ENCODE measurements at regions not wholly inside any gene's neighbourhood (a gene's known extent, or its start where the extent isn't known, plus 50 kb on each side); places are given as distances from the start of the nearest gene placed in this dataset.
"Not testable (repeated sequence)": the region's sequence is repeated elsewhere in the genome, so short reads cannot be mapped to it uniquely, and the experiment has no call there.

- DNase-seq (ENCODE audit: low spot score) = not testable (repeated sequence)
Observed at GRCh38 chr3:143175940-143176894, 56.6 kb downstream of the CHST2 start.

GRCh38 chr3:143177965-143178364, 58.4 kb downstream of the CHST2 start:
- DNase-seq (ENCODE audit: low spot score) = peak; percentile 20

GRCh38 chr3:143178775-143179548, 59.4 kb downstream of the CHST2 start:
- DNase-seq (ENCODE audit: low spot score) = not testable (repeated sequence)

- no peak for DNase-seq (ENCODE audit: low spot score)
Observed at GRCh38 chr3:143179603-143180002, 60.0 kb downstream of the CHST2 start.

- DNase-seq (ENCODE audit: low spot score) = not testable (repeated sequence)
Observed at GRCh38 chr3:143180860-143181259, 61.3 kb downstream of the CHST2 start.

- not testable (repeated sequence) for DNase-seq (ENCODE audit: low spot score)
Observed at GRCh38 chr3:143181977-143182376, 62.4 kb downstream of the CHST2 start.

- DNase-seq (ENCODE audit: low spot score) = no peak
Observed at GRCh38 chr3:143182866-143183664, 63.5 kb downstream of the CHST2 start.

GRCh38 chr3:143183665-143183964, 64.0 kb downstream of the CHST2 start:
- DNase-seq (ENCODE audit: low spot score) = no peak

GRCh38 chr3:143184099-143184498, 64.5 kb downstream of the CHST2 start:
- DNase-seq (ENCODE audit: low spot score) = no peak

GRCh38 chr3:143185401-143185800, 65.8 kb downstream of the CHST2 start:
- DNase-seq (ENCODE audit: low spot score) = no peak

GRCh38 chr3:143187111-143187510, 67.5 kb downstream of the CHST2 start:
- no peak for DNase-seq (ENCODE audit: low spot score)

- DNase-seq (ENCODE audit: low spot score) = no peak
Observed at GRCh38 chr3:143188881-143189280, 69.3 kb downstream of the CHST2 start.

- no peak for DNase-seq (ENCODE audit: low spot score)
Observed at GRCh38 chr3:143190101-143190500, 70.5 kb downstream of the CHST2 start.

- no peak for DNase-seq (ENCODE audit: low spot score)
Observed at GRCh38 chr3:143192193-143192592, 72.6 kb downstream of the CHST2 start.

GRCh38 chr3:143200001-143200924, 80.7 kb downstream of the CHST2 start:
- DNase-seq (ENCODE audit: low spot score) = no peak

- no peak for DNase-seq (ENCODE audit: low spot score)
Observed at GRCh38 chr3:143201045-143201444, 81.5 kb downstream of the CHST2 start.

- peak; percentile 5 for DNase-seq (ENCODE audit: low spot score)
Observed at GRCh38 chr3:143201870-143202752, 82.5 kb downstream of the CHST2 start.

- no peak for DNase-seq (ENCODE audit: low spot score)
Observed at GRCh38 chr3:143203142-143203541, 83.6 kb downstream of the CHST2 start.

GRCh38 chr3:143203848-143204247, 84.3 kb downstream of the CHST2 start:
- DNase-seq (ENCODE audit: low spot score) = peak; percentile 64

GRCh38 chr3:143206955-143207337, 87.4 kb downstream of the CHST2 start:
- no peak for DNase-seq (ENCODE audit: low spot score)
